ENCODE measurements at regions not wholly inside any gene's neighbourhood (a gene's known extent, or its start where the extent isn't known, plus 50 kb on each side); places are given as distances from the start of the nearest gene placed in this dataset.

GRCh38 chr11:91470656-91471055, 754.0 kb upstream of the FAT3 start:
- Mint-ChIP-seq H3K36me3 (ENCODE audit: low read depth, unreplicated experiment) (no peaks in the 10 kb centered on the region), H3K27ac (ENCODE audit: unreplicated experiment) (no peak overlapping the region), H3K4me3 (ENCODE audit: unreplicated experiment) (no peak overlapping the region), H3K27me3 (ENCODE audit: unreplicated experiment) (peaks cover 5% of the 10 kb centered on the region), H3K9me3 (ENCODE audit: unreplicated experiment) (no peaks in the 10 kb centered on the region), H3K4me1 (ENCODE audit: unreplicated experiment) (no peaks in the 10 kb centered on the region)
- TF ChIP-seq, protein P1, sequence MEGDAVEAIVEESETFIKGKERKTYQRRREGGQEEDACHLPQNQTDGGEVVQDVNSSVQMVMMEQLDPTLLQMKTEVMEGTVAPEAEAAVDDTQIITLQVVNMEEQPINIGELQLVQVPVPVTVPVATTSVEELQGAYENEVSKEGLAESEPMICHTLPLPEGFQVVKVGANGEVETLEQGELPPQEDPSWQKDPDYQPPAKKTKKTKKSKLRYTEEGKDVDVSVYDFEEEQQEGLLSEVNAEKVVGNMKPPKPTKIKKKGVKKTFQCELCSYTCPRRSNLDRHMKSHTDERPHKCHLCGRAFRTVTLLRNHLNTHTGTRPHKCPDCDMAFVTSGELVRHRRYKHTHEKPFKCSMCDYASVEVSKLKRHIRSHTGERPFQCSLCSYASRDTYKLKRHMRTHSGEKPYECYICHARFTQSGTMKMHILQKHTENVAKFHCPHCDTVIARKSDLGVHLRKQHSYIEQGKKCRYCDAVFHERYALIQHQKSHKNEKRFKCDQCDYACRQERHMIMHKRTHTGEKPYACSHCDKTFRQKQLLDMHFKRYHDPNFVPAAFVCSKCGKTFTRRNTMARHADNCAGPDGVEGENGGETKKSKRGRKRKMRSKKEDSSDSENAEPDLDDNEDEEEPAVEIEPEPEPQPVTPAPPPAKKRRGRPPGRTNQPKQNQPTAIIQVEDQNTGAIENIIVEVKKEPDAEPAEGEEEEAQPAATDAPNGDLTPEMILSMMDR (IDR thresholded peaks at IDR 0.05; ENCODE audit: unreplicated experiment) = no peak
- no peak for DNase-seq (ENCODE audit: low spot score)

- DNase-seq (ENCODE audit: low spot score) = no peak
- Mint-ChIP-seq H3K36me3 (ENCODE audit: low read depth, unreplicated experiment) (no peaks in the 10 kb centered on the region), H3K27ac (ENCODE audit: unreplicated experiment) (no peak overlapping the region), H3K4me1 (ENCODE audit: unreplicated experiment) (no peaks in the 10 kb centered on the region), H3K4me3 (ENCODE audit: unreplicated experiment) (no peak overlapping the region), H3K27me3 (ENCODE audit: unreplicated experiment) (no peaks in the 10 kb centered on the region), H3K9me3 (ENCODE audit: unreplicated experiment) (no peaks in the 10 kb centered on the region)
- TF ChIP-seq, protein P1 (IDR thresholded peaks at IDR 0.05; ENCODE audit: unreplicated experiment) = no peak
Measured at GRCh38 chr11:91459840-91460239, 764.8 kb upstream of the FAT3 start.

DNA sequence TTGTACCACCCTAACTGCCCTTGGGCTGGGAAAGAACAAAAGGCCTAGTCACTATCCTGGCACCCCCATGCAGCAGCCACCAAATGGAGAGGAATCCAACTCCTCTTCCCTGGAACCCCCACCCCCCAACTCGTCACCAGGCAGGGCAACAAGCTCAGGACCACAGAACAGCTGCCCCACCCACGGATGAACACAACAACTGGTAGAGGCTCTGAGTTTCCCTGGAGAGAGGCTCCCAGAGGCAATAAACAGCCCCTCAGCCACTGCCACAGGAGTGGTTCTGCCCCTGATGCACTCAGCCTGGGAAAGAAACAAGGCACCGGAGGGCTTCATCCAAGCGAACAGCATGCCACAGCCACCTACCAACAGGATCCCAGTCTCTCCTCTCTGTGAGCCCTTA, 778.4 kb upstream of the FAT3 start:
- Mint-ChIP-seq H3K9me3 (ENCODE audit: unreplicated experiment) (no peaks in the 10 kb centered on the region), H3K27ac (ENCODE audit: unreplicated experiment) (no peak overlapping the region), H3K4me1 (ENCODE audit: unreplicated experiment) (no peaks in the 10 kb centered on the region), H3K4me3 (ENCODE audit: unreplicated experiment) (no peak overlapping the region), H3K36me3 (ENCODE audit: low read depth, unreplicated experiment) (no peaks in the 10 kb centered on the region), H3K27me3 (ENCODE audit: unreplicated experiment) (no peaks in the 10 kb centered on the region)
- TF ChIP-seq, protein P1 (IDR thresholded peaks at IDR 0.05; ENCODE audit: unreplicated experiment) = no peak
- DNase-seq (ENCODE audit: low spot score) = no peak

GRCh38 chr11:91435694-91436395, 788.8 kb upstream of the FAT3 start:
- no peak for DNase-seq (ENCODE audit: low spot score)
- H3K27ac Mint-ChIP-seq (ENCODE audit: unreplicated experiment) = no peak overlapping the region
- H3K36me3 Mint-ChIP-seq (ENCODE audit: low read depth, unreplicated experiment) = no peaks in the 10 kb centered on the region
- H3K27me3 Mint-ChIP-seq (ENCODE audit: unreplicated experiment) = no peaks in the 10 kb centered on the region
- H3K4me1 Mint-ChIP-seq (ENCODE audit: unreplicated experiment) = no peaks in the 10 kb centered on the region
- H3K9me3 Mint-ChIP-seq (ENCODE audit: unreplicated experiment) = no peaks in the 10 kb centered on the region
- no peak overlapping the region for H3K4me3 Mint-ChIP-seq (ENCODE audit: unreplicated experiment)
- TF ChIP-seq, protein P1 (IDR thresholded peaks at IDR 0.05; ENCODE audit: unreplicated experiment) = no peak

GRCh38 chr11:91433284-91434010, 791.2 kb upstream of the FAT3 start:
- Mint-ChIP-seq H3K4me1 (ENCODE audit: unreplicated experiment) (no peaks in the 10 kb centered on the region), H3K27me3 (ENCODE audit: unreplicated experiment) (peaks cover 2% of the 10 kb centered on the region), H3K9me3 (ENCODE audit: unreplicated experiment) (no peaks in the 10 kb centered on the region), H3K36me3 (ENCODE audit: low read depth, unreplicated experiment) (no peaks in the 10 kb centered on the region), H3K4me3 (ENCODE audit: unreplicated experiment) (no peak overlapping the region), H3K27ac (ENCODE audit: unreplicated experiment) (no peak overlapping the region)
- DNase-seq (ENCODE audit: low spot score) = no peak
- TF ChIP-seq, protein P1 (IDR thresholded peaks at IDR 0.05; ENCODE audit: unreplicated experiment) = no peak
